GM23248 (cell line): ENCODE measurements at regions not wholly inside any gene's neighbourhood (a gene's known extent, or its start where the extent isn't known, plus 50 kb on each side); places are given as distances from the start of the nearest gene placed in this dataset.

ENCODE experiments used
- EZH2 ChIP-seq: fragments of 200-600 bp; sonication (generic); IDR thresholded peaks from 2 replicates; pipeline ENCODE4 v1.6.1; 2018; ENCODE audit warnings: antibody characterized with exemption, mild to moderate bottlenecking; ENCODE audit not compliant: insufficient read depth, poor library complexity, severe bottlenecking
- EZH2phosphoT487 ChIP-seq: fragments of 200-600 bp; sonication (generic); IDR thresholded peaks from 2 replicates; pipeline ENCODE4 v1.6.1; 2018; ENCODE audit warnings: antibody characterized with exemption, moderate library complexity, mild to moderate bottlenecking, low read depth; ENCODE audit not compliant: insufficient read depth

GRCh38 chr6:26152226-26153101 lies 65.2 kb downstream of the HFE start:
- no peak for TF ChIP-seq EZH2
- TF ChIP-seq EZH2phosphoT487, result no peak
